ENCODE measurements at regions not wholly inside any gene's neighbourhood (a gene's known extent, or its start where the extent isn't known, plus 50 kb on each side); places are given as distances from the start of the nearest gene placed in this dataset.

- no peak for DNase-seq (ENCODE audit: low read depth, low spot score)
- no peaks in the 10 kb centered on the region for H3K4me1 ChIP-seq (ENCODE audit: insufficient read depth, insufficient read length)
- TF ChIP-seq ZNF274 (IDR thresholded peaks at IDR 0.05; ENCODE audit: low read depth, low read length) (no peak), YY1 (IDR thresholded peaks at IDR 0.05; ENCODE audit: insufficient read depth, insufficient read length) (no peak), SUZ12 (IDR thresholded peaks at IDR 0.05; ENCODE audit: extremely low read depth, insufficient read depth, insufficient read length) (no peak)
- H3K9me3 ChIP-seq (ENCODE audit: insufficient read depth, low read length): no peaks in the 10 kb centered on the region
- H3K27me3 ChIP-seq (ENCODE audit: insufficient read depth, insufficient read length): no peaks in the 10 kb centered on the region
- no peak overlapping the region for H3K4me3 ChIP-seq (ENCODE audit: insufficient read length, low read depth)
- H3K36me3 ChIP-seq (ENCODE audit: insufficient read depth, insufficient read length, low read length): no peaks in the 10 kb centered on the region
- no peak overlapping the region for H3K9ac ChIP-seq (ENCODE audit: insufficient read length, low read depth)
Measured at GRCh38 chr13:68696907-68697306, 1410.7 kb upstream of the ATXN8OS start.

- DNase-seq (ENCODE audit: low read depth, low spot score): no peak
Measured at GRCh38 chr13:68692049-68692448, 1415.6 kb upstream of the ATXN8OS start.

GRCh38 chr13:68690567-68690966 lies 1417.1 kb upstream of the ATXN8OS start:
- TF ChIP-seq SUZ12 (IDR thresholded peaks at IDR 0.05; ENCODE audit: extremely low read depth, insufficient read depth, insufficient read length) (no peak), YY1 (IDR thresholded peaks at IDR 0.05; ENCODE audit: insufficient read depth, insufficient read length) (no peak), ZNF274 (IDR thresholded peaks at IDR 0.05; ENCODE audit: low read depth, low read length) (no peak)
- Histone ChIP-seq H3K4me1 (ENCODE audit: insufficient read depth, insufficient read length) (no peaks in the 10 kb centered on the region), H3K9ac (ENCODE audit: insufficient read length, low read depth) (no peak overlapping the region), H3K4me3 (ENCODE audit: insufficient read length, low read depth) (no peak overlapping the region), H3K27me3 (ENCODE audit: insufficient read depth, insufficient read length) (no peaks in the 10 kb centered on the region), H3K36me3 (ENCODE audit: insufficient read depth, insufficient read length, low read length) (no peaks in the 10 kb centered on the region), H3K9me3 (ENCODE audit: insufficient read depth, low read length) (no peaks in the 10 kb centered on the region)
- no peak for DNase-seq (ENCODE audit: low read depth, low spot score)

More at GRCh38 chr13:68692049-68692448, 1415.6 kb upstream of the ATXN8OS start:
- Histone ChIP-seq H3K4me1 (ENCODE audit: insufficient read depth, insufficient read length) (no peaks in the 10 kb centered on the region), H3K4me3 (ENCODE audit: insufficient read length, low read depth) (no peak overlapping the region), H3K27me3 (ENCODE audit: insufficient read depth, insufficient read length) (no peaks in the 10 kb centered on the region), H3K9ac (ENCODE audit: insufficient read length, low read depth) (no peak overlapping the region), H3K9me3 (ENCODE audit: insufficient read depth, low read length) (no peaks in the 10 kb centered on the region), H3K36me3 (ENCODE audit: insufficient read depth, insufficient read length, low read length) (no peaks in the 10 kb centered on the region)
- TF ChIP-seq YY1 (IDR thresholded peaks at IDR 0.05; ENCODE audit: insufficient read depth, insufficient read length) (no peak), ZNF274 (IDR thresholded peaks at IDR 0.05; ENCODE audit: low read depth, low read length) (no peak), SUZ12 (IDR thresholded peaks at IDR 0.05; ENCODE audit: extremely low read depth, insufficient read depth, insufficient read length) (no peak)

- DNase-seq (ENCODE audit: low read depth, low spot score): no peak
- Histone ChIP-seq H3K9ac (ENCODE audit: insufficient read length, low read depth) (no peak overlapping the region), H3K4me1 (ENCODE audit: insufficient read depth, insufficient read length) (no peaks in the 10 kb centered on the region), H3K36me3 (ENCODE audit: insufficient read depth, insufficient read length, low read length) (no peaks in the 10 kb centered on the region), H3K27me3 (ENCODE audit: insufficient read depth, insufficient read length) (no peaks in the 10 kb centered on the region), H3K4me3 (ENCODE audit: insufficient read length, low read depth) (no peak overlapping the region), H3K9me3 (ENCODE audit: insufficient read depth, low read length) (no peaks in the 10 kb centered on the region)
- TF ChIP-seq ZNF274 (IDR thresholded peaks at IDR 0.05; ENCODE audit: low read depth, low read length): no peak
- TF ChIP-seq YY1 (IDR thresholded peaks at IDR 0.05; ENCODE audit: insufficient read depth, insufficient read length): no peak
- TF ChIP-seq SUZ12 (IDR thresholded peaks at IDR 0.05; ENCODE audit: extremely low read depth, insufficient read depth, insufficient read length): no peak
Measured at GRCh38 chr13:68676513-68677115, 1431.0 kb upstream of the ATXN8OS start.

- DNase-seq (ENCODE audit: low read depth, low spot score): no peak
- Histone ChIP-seq H3K4me1 (ENCODE audit: insufficient read depth, insufficient read length) (no peaks in the 10 kb centered on the region), H3K9me3 (ENCODE audit: insufficient read depth, low read length) (no peaks in the 10 kb centered on the region), H3K9ac (ENCODE audit: insufficient read length, low read depth) (no peak overlapping the region), H3K36me3 (ENCODE audit: insufficient read depth, insufficient read length, low read length) (no peaks in the 10 kb centered on the region), H3K4me3 (ENCODE audit: insufficient read length, low read depth) (no peak overlapping the region), H3K27me3 (ENCODE audit: insufficient read depth, insufficient read length) (no peaks in the 10 kb centered on the region)
- no peak for TF ChIP-seq YY1 (IDR thresholded peaks at IDR 0.05; ENCODE audit: insufficient read depth, insufficient read length)
- TF ChIP-seq SUZ12 (IDR thresholded peaks at IDR 0.05; ENCODE audit: extremely low read depth, insufficient read depth, insufficient read length): no peak
- TF ChIP-seq ZNF274 (IDR thresholded peaks at IDR 0.05; ENCODE audit: low read depth, low read length): no peak
Measured at GRCh38 chr13:68675209-68675608, 1432.4 kb upstream of the ATXN8OS start.

- Histone ChIP-seq H3K27me3 (ENCODE audit: insufficient read depth, insufficient read length) (no peaks in the 10 kb centered on the region), H3K36me3 (ENCODE audit: insufficient read depth, insufficient read length, low read length) (no peaks in the 10 kb centered on the region), H3K9me3 (ENCODE audit: insufficient read depth, low read length) (no peaks in the 10 kb centered on the region), H3K4me1 (ENCODE audit: insufficient read depth, insufficient read length) (no peaks in the 10 kb centered on the region), H3K4me3 (ENCODE audit: insufficient read length, low read depth) (no peak overlapping the region), H3K9ac (ENCODE audit: insufficient read length, low read depth) (no peak overlapping the region)
- TF ChIP-seq ZNF274 (IDR thresholded peaks at IDR 0.05; ENCODE audit: low read depth, low read length) (no peak), SUZ12 (IDR thresholded peaks at IDR 0.05; ENCODE audit: extremely low read depth, insufficient read depth, insufficient read length) (no peak), YY1 (IDR thresholded peaks at IDR 0.05; ENCODE audit: insufficient read depth, insufficient read length) (no peak)
- no peak for DNase-seq (ENCODE audit: low read depth, low spot score)
Measured at GRCh38 chr13:68667863-68668262, 1437.7 kb upstream of the PCDH9 start.

GRCh38 chr13:68666774-68667397 lies 1436.8 kb upstream of the PCDH9 start:
- no peak overlapping the region for H3K4me3 ChIP-seq (ENCODE audit: insufficient read length, low read depth)
- no peaks in the 10 kb centered on the region for H3K36me3 ChIP-seq (ENCODE audit: insufficient read depth, insufficient read length, low read length)
- TF ChIP-seq ZNF274 (IDR thresholded peaks at IDR 0.05; ENCODE audit: low read depth, low read length) (no peak), SUZ12 (IDR thresholded peaks at IDR 0.05; ENCODE audit: extremely low read depth, insufficient read depth, insufficient read length) (no peak), YY1 (IDR thresholded peaks at IDR 0.05; ENCODE audit: insufficient read depth, insufficient read length) (no peak)
- H3K9ac ChIP-seq (ENCODE audit: insufficient read length, low read depth): no peak overlapping the region
- H3K27me3 ChIP-seq (ENCODE audit: insufficient read depth, insufficient read length): no peaks in the 10 kb centered on the region
- no peaks in the 10 kb centered on the region for H3K9me3 ChIP-seq (ENCODE audit: insufficient read depth, low read length)
- DNase-seq (ENCODE audit: low read depth, low spot score): no peak
- H3K4me1 ChIP-seq (ENCODE audit: insufficient read depth, insufficient read length): no peaks in the 10 kb centered on the region
